Heart right ventricle (tissue), 16 donors: ENCODE measurements at regions not wholly inside any gene's neighbourhood (a gene's known extent, or its start where the extent isn't known, plus 50 kb on each side); places are given as distances from the start of the nearest gene placed in this dataset.

Source experiments
- ATAC-seq, 8 donors: fragments of 200-7000 bp; cut with Tn5 transposase; one replicate each; pipeline ENCODE4 v1.9.1; 2020; ENCODE audit warnings: mild to moderate bottlenecking in 8 of 8, moderate library complexity in 8 of 8, moderate number of reproducible peaks in 1 of 8
- DNase-seq, 2 donors: peaks; one replicate each; pipeline ENCODE4 v3.0.0-alpha.2; 2020
- H3K27ac ChIP-seq, 10 donors: fragments of 200-600 bp; sonication (generic) in 2 of 10; one replicate each; pipeline versions ENCODE4 v1.5.0 to v1.8.0; 2020 to 2022; ENCODE audit warnings: mild to moderate bottlenecking in 3 of 10
- H3K27me3 ChIP-seq, 7 donors: fragments of 200-600 bp; one replicate each; pipeline ENCODE4 v1.8.0; 2021 to 2022; ENCODE audit warnings: mild to moderate bottlenecking in 2 of 7
- H3K36me3 ChIP-seq, 9 donors: fragments of 200-600 bp; sonication (generic) in 1 of 9; one replicate each; pipeline versions ENCODE4 v1.5.0 to v1.8.0; 2020 to 2022; ENCODE audit warnings: mild to moderate bottlenecking in 2 of 9
- H3K4me1 ChIP-seq, 9 donors: fragments of 200-600 bp; sonication (generic) in 1 of 9; one replicate each; pipeline versions ENCODE4 v1.5.0 to v1.8.0; 2020 to 2022; ENCODE audit warnings: mild to moderate bottlenecking in 4 of 9
- H3K4me3 ChIP-seq, 10 donors: fragments of 200-600 bp; sonication (generic) in 2 of 10; one replicate each; pipeline versions ENCODE4 v1.5.0 to v1.8.0; 2020 to 2022; ENCODE audit warnings: mild to moderate bottlenecking in 7 of 10, moderate library complexity in 2 of 10
- H3K9me3 ChIP-seq, 11 donors: fragments of 200-600 bp in 10 of 11; sonication (generic) in 2 of 11; one replicate each; pipeline versions ENCODE4 v1.5.0 to v1.8.0; 2013 to 2022; ENCODE audit warnings: mild to moderate bottlenecking in 2 of 11, control low read depth in 1 of 11, moderate library complexity in 1 of 11
- WGBS, 2 donors: extraction: QIAGEN DNeasy Blood & Tissue Kit; methylation state at CpG; one replicate each; pipeline ENCODE4 v1.1.7; 2013; ENCODE audit warnings: inconsistent platforms in 1 of 2; 5-methylcytosine and 5-hydroxymethylcytosine counted together
- intact Hi-C, 10 donors: fragments of 100-400 bp; cut with DNase I; formaldehyde crosslinking; loops; one replicate each; pipeline versions ENCODE4 v1.11.1 to v1.14.2; 2022
- TF ChIP-seq, protein P1 (sequence below), 9 donors: fragments of 200-600 bp; sonication (generic) in 2 of 9; IDR thresholded peaks; one replicate each; pipeline versions ENCODE4 v1.5.0 to v1.8.0; 2021 to 2022; ENCODE audit warnings: antibody characterized with exemption in 9 of 9, mild to moderate bottlenecking in 5 of 9, moderate library complexity in 1 of 9
- donor health status: Arrhythmogenic right ventricular cardiomyopathy.
- donor health status: ischemic (EF 13 %, LVEDD 7.1; RV severe dilation, severe dysfunction).
- donor health status: healthy with polysubstance abuse.
- donor health status: DM: no; HTN: yes; CAD: no.
- donor health status: DM: no; HTN: no; CAD: no.
- donor health status: ischemic (EF 25% LVEDD 6.9; RV normal size, moderate dysfunction).
- donor health status: ischemic (EF 25% LVEDD 5.7; RV mildly dilated, moderate dysfunction).
- donor health status: healthy.
- donor health status: DM: yes; HTN: yes; CAD: no.
- donor health status: Ischemic cardiomyopathy.
- donor health status: ischemic (EF 35%, LVEDD 5.7; RV mildly dilated, moderate dysfunction).
- donor health status: nonischemic (EF 11% LVEDD 7.7; RV severe dilation, severe dysfunction).
- donor health status: DM: yes; HTN: yes; CAD: no.
- donor health status: PGD.
- donor health status: ischemic (EF 29% LVEDD 5.4; RV normal size, mild dysfunction).
- donor health status: nonischemic (EF 23%, LVEDD 6.1; RV moderate dilation, normal function).

DNA sequence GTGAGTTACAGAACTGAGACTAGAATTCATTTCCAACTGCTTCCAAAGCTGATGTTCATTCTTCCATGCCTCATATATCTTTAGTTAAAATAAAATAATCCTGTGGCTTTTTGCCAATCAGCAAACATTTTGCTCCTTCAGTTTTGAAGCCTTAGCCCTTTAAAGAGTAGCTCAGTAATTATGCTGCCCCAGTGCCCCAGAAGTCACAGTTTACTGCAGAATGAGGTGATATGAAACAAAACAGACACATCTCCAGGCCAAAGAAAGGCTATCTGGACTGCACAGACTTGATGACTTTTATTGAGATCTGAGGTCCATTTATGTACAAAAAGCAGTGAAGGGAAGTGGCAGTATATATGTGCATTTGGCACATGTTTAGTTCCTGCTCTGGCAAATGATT lies 285.8 kb upstream of the ZNF462 start:
- TF ChIP-seq, protein P1, sequence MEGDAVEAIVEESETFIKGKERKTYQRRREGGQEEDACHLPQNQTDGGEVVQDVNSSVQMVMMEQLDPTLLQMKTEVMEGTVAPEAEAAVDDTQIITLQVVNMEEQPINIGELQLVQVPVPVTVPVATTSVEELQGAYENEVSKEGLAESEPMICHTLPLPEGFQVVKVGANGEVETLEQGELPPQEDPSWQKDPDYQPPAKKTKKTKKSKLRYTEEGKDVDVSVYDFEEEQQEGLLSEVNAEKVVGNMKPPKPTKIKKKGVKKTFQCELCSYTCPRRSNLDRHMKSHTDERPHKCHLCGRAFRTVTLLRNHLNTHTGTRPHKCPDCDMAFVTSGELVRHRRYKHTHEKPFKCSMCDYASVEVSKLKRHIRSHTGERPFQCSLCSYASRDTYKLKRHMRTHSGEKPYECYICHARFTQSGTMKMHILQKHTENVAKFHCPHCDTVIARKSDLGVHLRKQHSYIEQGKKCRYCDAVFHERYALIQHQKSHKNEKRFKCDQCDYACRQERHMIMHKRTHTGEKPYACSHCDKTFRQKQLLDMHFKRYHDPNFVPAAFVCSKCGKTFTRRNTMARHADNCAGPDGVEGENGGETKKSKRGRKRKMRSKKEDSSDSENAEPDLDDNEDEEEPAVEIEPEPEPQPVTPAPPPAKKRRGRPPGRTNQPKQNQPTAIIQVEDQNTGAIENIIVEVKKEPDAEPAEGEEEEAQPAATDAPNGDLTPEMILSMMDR (IDR thresholded peaks at IDR 0.05): no peak
- no peak overlapping the region for H3K27ac ChIP-seq
- H3K27me3 ChIP-seq: no peaks in the 10 kb centered on the region
- no peak for ATAC-seq
- no peak overlapping the region for H3K4me3 ChIP-seq
- H3K36me3 ChIP-seq: no peaks in the 10 kb centered on the region
- intact Hi-C loops: no loop called here
- DNase-seq: no peak
- H3K9me3 ChIP-seq: peaks cover 0 to 35% (median 13%) of the 10 kb centered on the region in 11 donors
- H3K4me1 ChIP-seq: no peaks in the 10 kb centered on the region

DNA sequence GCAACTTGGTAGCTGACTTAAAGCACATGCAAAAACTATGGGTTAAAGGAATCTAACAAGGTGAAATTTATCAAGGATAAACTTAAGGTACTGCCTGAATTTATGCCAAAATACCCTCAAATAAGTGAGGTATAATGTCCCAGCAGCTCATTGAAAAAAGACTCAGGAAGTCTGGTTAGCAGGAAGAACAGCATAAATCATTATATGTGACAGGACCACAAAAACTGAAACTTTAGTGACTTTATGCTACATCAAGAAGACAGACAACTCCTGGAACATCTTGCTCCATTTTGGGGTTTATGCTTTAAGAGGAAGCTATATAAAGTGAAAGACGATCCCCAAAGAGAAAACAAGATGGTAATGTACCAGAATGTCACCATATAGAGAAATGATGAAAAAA lies 282.4 kb upstream of the ZNF462 start:
- no peak overlapping the region for H3K27ac ChIP-seq
- DNase-seq: no peak
- TF ChIP-seq, protein P1 (IDR thresholded peaks at IDR 0.05): no peak
- no peak overlapping the region for H3K4me3 ChIP-seq
- H3K4me1 ChIP-seq: no peaks in the 10 kb centered on the region
- 76 to 83% methylated on average over 1 of the region's 1 CpG for WGBS, 2 donors
- intact Hi-C loops: no loop called here
- ATAC-seq: no peak
- H3K9me3 ChIP-seq: peaks cover 0 to 29% (median 13%) of the 10 kb centered on the region in 11 donors
- H3K27me3 ChIP-seq: no peaks in the 10 kb centered on the region
- no peaks in the 10 kb centered on the region for H3K36me3 ChIP-seq

DNA sequence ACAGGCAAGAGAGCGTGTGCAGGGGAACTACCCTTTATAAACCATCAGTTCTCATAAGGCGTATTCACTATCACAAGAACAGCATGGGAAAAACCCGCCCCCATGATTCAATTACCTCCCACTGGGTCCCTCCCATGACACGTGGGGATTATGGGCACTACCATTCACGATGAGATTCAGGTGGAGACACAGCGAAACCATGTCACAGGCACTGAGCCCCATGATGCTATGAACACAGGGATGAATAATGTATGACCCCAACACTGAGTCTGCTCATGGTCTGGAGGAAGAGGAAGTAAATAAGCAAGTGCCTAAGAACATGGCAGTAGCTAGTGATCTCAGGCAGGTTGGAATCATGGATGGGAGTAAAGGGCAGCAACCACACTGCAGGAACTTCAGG lies 281.0 kb upstream of the ZNF462 start:
- Histone ChIP-seq H3K36me3 (no peaks in the 10 kb centered on the region), H3K4me1 (no peaks in the 10 kb centered on the region), H3K4me3 (no peak overlapping the region), H3K9me3 (peaks cover 0 to 29% (median 13%) of the 10 kb centered on the region in 11 donors), H3K27me3 (no peaks in the 10 kb centered on the region), H3K27ac (no peak overlapping the region)
- WGBS, 2 donors: 92 to 95% methylated on average over 6 of the region's 6 CpGs
- intact Hi-C loops: no loop called here
- TF ChIP-seq, protein P1 (IDR thresholded peaks at IDR 0.05): no peak
- DNase-seq: no peak
- no peak for ATAC-seq

DNA sequence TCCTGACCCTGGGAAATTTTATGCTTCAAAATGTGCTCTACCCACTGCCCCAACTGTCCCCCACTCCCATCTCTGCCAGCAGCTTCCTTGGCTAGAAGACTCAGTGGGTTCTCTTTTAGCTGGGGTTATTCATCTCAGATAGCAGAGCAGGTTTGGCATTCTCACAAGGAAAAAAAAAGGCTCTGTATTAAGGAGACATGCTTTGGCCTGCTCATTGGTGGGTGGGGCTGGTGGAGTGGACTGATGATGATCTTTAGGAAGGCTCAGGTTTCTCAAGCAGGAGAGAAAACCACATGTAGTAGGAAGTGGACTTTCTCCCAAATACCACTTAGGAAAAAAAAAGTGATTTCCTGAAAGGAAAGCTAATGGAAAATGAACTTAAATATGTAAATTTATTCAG lies 279.2 kb upstream of the ZNF462 start:
- TF ChIP-seq, protein P1 (IDR thresholded peaks at IDR 0.05): no peak
- intact Hi-C loops: no loop called here
- H3K9me3 ChIP-seq: peaks cover 0 to 16% (median 6%) of the 10 kb centered on the region in 11 donors
- ATAC-seq: no peak
- DNase-seq: no peak
- no peaks in the 10 kb centered on the region for H3K27me3 ChIP-seq
- H3K4me1 ChIP-seq: peaks cover 0 to 4% (median 0%) of the 10 kb centered on the region in 9 donors
- no peak overlapping the region for H3K4me3 ChIP-seq
- no peak overlapping the region for H3K27ac ChIP-seq
- H3K36me3 ChIP-seq: no peaks in the 10 kb centered on the region

DNA sequence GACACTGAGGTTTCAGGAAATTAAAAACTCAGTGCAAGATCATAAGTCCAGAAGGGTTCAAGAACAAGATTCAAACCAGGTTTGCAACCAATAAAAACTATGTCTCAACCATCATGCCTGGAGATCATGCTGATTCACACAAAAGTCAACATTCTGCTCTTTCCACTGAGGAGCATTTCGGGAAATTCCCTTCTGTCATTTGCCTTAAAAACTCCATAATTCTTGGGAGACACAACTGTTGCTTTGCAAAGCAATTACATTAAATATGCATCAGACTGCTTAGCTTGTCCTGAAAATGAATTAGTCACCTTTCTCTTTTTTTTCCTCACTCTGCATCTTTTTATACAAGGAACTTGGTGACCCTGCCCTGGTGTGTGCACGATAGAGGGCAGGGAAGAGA lies 275.9 kb upstream of the ZNF462 start:
- Histone ChIP-seq H3K4me1 (peaks cover 0 to 5% (median 0%) of the 10 kb centered on the region in 9 donors), H3K36me3 (no peaks in the 10 kb centered on the region), H3K4me3 (no peak overlapping the region), H3K27me3 (no peaks in the 10 kb centered on the region), H3K27ac (no peak overlapping the region), H3K9me3 (no peaks in the 10 kb centered on the region)
- TF ChIP-seq, protein P1 (IDR thresholded peaks at IDR 0.05): no peak
- DNase-seq: no peak
- ATAC-seq: no peak
- intact Hi-C loops: no loop called here
- 82 to 94% methylated on average over 2 of the region's 2 CpGs for WGBS, 2 donors
